Chondrocyte (in vitro differentiated cells): ENCODE measurements at regions not wholly inside any gene's neighbourhood (a gene's known extent, or its start where the extent isn't known, plus 50 kb on each side); places are given as distances from the start of the nearest gene placed in this dataset.

Experiments
- DNase-seq: peaks from one replicate; pipeline ENCODE4 v3.0.0; 2021; ENCODE audit warnings: mixed read lengths, low spot score
- H3K27ac Mint-ChIP-seq: one replicate; pipeline ENCODE4 v1.8.0; 2021; ENCODE audit warnings: mild to moderate bottlenecking, moderate library complexity, mixed read lengths; ENCODE audit not compliant: unreplicated experiment
- H3K27me3 Mint-ChIP-seq: 2 replicates; pipeline ENCODE4 v1.8.0; 2021; ENCODE audit warnings: low read depth, mixed read lengths
- H3K36me3 Mint-ChIP-seq: 2 replicates; pipeline ENCODE4 v1.8.0; 2021; ENCODE audit warnings: low read depth, mixed read lengths
- H3K4me1 Mint-ChIP-seq: 2 replicates; pipeline ENCODE4 v1.8.0; 2021; ENCODE audit warnings: low read depth, mild to moderate bottlenecking, mixed read lengths
- H3K4me3 Mint-ChIP-seq: one replicate; pipeline ENCODE4 v1.8.0; 2021; ENCODE audit warnings: mild to moderate bottlenecking, moderate library complexity, mixed read lengths; ENCODE audit not compliant: unreplicated experiment
- H3K9me3 Mint-ChIP-seq: 2 replicates; pipeline ENCODE4 v1.8.0; 2021; ENCODE audit warnings: low read depth, mixed read lengths
- TF ChIP-seq, protein P1 (sequence below): fragments of 200-600 bp; sonication (generic); IDR thresholded peaks from 2 replicates; pipeline ENCODE4 v1.5.0; 2021; ENCODE audit warnings: antibody characterized with exemption, mild to moderate bottlenecking, moderate library complexity

DNA sequence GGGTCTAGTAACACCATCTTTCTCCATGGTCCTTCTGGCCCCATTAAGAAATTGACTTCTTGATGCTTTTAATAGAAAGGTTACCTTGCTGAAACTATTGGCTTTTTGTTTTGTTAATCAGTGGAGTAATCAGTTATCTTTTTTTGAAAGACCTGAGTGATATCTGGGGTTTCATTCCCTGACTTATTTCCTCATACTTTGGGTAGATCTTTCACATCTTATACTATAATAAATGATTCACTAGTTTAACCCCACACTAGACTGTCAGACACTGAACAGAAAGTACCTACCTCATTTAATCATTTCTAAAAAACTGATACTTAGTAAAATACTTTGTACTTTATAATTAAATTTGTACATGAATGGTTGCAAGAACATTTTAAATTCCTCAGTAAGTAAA lies 1021.1 kb downstream of the STIM2 start:
- H3K4me3 Mint-ChIP-seq, result no peak overlapping the region

DNA sequence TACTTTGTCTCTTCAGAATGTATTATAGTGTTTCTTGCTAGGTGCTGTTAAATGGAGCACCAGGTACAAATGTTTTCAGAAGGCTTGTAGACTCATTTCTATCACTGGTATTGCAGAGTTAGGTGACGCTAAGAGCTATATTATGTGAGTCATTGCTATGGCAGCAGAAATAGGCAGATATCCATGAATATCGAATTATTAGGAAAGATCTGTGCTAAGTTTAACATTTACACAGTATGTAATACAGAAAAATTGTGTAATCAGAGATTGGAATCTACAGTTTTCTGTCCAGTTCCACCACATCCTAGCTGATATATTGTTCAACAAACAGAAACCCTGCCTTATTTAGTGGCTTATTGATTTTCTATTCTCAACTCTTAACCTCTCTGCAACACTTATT lies 1025.5 kb downstream of the STIM2 start:
- Mint-ChIP-seq H3K36me3 (no peaks in the 10 kb centered on the region), H3K27me3 (no peaks in the 10 kb centered on the region), H3K4me3 (no peak overlapping the region), H3K9me3 (no peaks in the 10 kb centered on the region), H3K4me1 (no peaks in the 10 kb centered on the region), H3K27ac (no peak overlapping the region)
- TF ChIP-seq, protein P1, sequence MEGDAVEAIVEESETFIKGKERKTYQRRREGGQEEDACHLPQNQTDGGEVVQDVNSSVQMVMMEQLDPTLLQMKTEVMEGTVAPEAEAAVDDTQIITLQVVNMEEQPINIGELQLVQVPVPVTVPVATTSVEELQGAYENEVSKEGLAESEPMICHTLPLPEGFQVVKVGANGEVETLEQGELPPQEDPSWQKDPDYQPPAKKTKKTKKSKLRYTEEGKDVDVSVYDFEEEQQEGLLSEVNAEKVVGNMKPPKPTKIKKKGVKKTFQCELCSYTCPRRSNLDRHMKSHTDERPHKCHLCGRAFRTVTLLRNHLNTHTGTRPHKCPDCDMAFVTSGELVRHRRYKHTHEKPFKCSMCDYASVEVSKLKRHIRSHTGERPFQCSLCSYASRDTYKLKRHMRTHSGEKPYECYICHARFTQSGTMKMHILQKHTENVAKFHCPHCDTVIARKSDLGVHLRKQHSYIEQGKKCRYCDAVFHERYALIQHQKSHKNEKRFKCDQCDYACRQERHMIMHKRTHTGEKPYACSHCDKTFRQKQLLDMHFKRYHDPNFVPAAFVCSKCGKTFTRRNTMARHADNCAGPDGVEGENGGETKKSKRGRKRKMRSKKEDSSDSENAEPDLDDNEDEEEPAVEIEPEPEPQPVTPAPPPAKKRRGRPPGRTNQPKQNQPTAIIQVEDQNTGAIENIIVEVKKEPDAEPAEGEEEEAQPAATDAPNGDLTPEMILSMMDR, result no peak
- no peak for DNase-seq

More for the DNA sequence above, 1021.1 kb downstream of the STIM2 start:
- Mint-ChIP-seq H3K36me3 (peaks cover 2% of the 10 kb centered on the region), H3K27me3 (no peaks in the 10 kb centered on the region), H3K27ac (no peak overlapping the region), H3K4me1 (no peaks in the 10 kb centered on the region), H3K9me3 (peaks cover 2% of the 10 kb centered on the region)
- TF ChIP-seq, protein P1, result no peak
- no peak for DNase-seq

DNA sequence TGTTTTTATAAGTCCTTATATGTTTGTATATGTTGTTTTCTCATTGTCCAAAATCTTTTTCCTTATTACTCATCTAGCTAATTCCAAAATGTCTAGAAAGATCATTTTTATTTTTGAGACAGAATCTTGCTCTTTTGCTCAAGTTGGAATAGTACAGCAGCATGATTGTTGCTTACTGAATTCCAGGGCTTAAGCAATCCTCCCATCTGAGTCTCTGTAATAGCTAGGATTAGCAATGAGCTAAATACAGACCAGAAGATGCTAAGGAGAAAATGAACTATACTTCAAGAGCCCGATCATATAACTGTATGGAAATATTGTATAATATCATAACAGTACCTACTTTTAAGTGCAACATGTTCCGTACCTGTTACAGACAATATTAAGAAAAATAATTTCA lies 1027.0 kb downstream of the STIM2 start:
- no peak overlapping the region for H3K27ac Mint-ChIP-seq
- H3K4me3 Mint-ChIP-seq, result no peak overlapping the region
- no peak for DNase-seq
- TF ChIP-seq, protein P1, result no peak
- H3K9me3 Mint-ChIP-seq, result no peaks in the 10 kb centered on the region
- no peaks in the 10 kb centered on the region for H3K36me3 Mint-ChIP-seq
- H3K4me1 Mint-ChIP-seq, result no peaks in the 10 kb centered on the region
- H3K27me3 Mint-ChIP-seq, result no peaks in the 10 kb centered on the region

DNA sequence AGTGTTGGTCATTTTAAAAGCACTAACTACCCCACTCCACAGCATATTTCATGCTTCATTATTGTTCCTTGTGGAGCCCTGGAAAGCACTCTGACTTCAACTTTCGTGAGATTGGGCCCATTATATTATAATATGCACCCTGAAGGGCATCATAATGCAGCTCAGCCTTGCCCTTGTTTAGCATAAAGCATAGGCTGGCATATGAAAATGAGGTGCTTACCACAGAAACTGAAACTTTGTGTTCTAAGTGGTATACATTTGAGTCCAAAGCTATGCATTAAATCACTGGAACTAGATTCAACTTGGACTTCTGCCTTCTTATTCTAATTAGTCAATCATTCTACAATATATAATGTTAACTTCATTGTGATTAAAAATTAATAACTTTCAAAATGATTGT lies 1027.9 kb downstream of the STIM2 start:
- Mint-ChIP-seq H3K4me1 (no peaks in the 10 kb centered on the region), H3K27me3 (no peaks in the 10 kb centered on the region), H3K4me3 (no peak overlapping the region), H3K9me3 (no peaks in the 10 kb centered on the region), H3K36me3 (no peaks in the 10 kb centered on the region), H3K27ac (no peak overlapping the region)
- TF ChIP-seq, protein P1, result no peak
- DNase-seq, result no peak

DNA sequence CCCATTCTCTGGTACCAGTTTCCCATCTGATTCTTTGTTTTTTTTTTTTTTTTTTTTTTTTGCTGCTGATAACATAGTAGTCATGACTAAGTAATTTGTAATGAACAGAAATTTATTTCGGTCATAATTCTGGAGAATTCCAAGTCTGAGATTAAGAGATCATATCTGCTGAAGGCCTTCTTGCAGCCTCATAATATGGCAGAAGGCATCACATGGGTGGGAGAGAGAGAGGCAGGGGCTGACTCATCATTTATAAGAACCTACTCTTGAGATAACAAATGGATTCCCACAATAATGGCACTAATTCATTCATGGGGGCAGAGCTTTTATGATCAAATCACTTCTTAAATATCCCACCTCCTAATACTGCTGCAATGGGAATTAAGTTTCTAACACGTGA lies 1034.3 kb downstream of the STIM2 start:
- DNase-seq, result no peak
- Mint-ChIP-seq H3K27ac (no peak overlapping the region), H3K27me3 (no peaks in the 10 kb centered on the region), H3K4me3 (no peak overlapping the region), H3K4me1 (no peaks in the 10 kb centered on the region), H3K36me3 (no peaks in the 10 kb centered on the region), H3K9me3 (no peaks in the 10 kb centered on the region)
- TF ChIP-seq, protein P1, result no peak
